ENCODE measurements at regions not wholly inside any gene's neighbourhood (a gene's known extent, or its start where the extent isn't known, plus 50 kb on each side); places are given as distances from the start of the nearest gene placed in this dataset.

GRCh38 chr9:86697999-86698398 is 249.3 kb downstream of the GAS1 start:
- DNase-seq, result no peak

GRCh38 chr9:86697213-86697612 is 250.1 kb downstream of the GAS1 start:
- no peak for DNase-seq

GRCh38 chr9:86695910-86696424 is 251.3 kb downstream of the GAS1 start:
- no peak for DNase-seq

DNA sequence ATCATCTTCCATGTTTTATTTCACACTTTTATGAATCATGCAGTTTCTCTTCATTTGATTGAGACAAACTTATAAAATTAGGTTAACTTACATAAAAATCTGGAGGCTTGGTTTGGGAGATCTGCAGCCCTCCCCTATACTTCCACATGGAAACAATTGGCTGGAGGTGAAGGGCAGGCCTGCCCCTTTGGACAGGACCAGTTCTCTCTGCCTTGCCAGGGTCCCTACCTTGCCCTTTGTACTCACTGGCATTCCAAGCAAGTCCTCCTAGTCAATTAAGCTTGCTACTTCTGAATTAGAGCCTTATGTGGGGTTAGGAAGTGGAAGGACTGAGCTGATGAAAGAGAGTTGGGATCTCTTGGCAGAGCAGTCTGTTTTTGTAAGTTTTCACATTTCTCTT is 257.3 kb downstream of the GAS1 start:
- DNase-seq, result no peak

- no peak for DNase-seq
Observed at GRCh38 chr9:86687788-86688187, 259.5 kb downstream of the GAS1 start.

- DNase-seq, result no peak
Observed at GRCh38 chr9:86685556-86685955, 261.8 kb downstream of the GAS1 start.

GRCh38 chr9:86684148-86684547 is 263.2 kb downstream of the GAS1 start:
- no peak for DNase-seq

GRCh38 chr9:86682240-86682639 is 265.1 kb downstream of the GAS1 start:
- no peak for DNase-seq

DNA sequence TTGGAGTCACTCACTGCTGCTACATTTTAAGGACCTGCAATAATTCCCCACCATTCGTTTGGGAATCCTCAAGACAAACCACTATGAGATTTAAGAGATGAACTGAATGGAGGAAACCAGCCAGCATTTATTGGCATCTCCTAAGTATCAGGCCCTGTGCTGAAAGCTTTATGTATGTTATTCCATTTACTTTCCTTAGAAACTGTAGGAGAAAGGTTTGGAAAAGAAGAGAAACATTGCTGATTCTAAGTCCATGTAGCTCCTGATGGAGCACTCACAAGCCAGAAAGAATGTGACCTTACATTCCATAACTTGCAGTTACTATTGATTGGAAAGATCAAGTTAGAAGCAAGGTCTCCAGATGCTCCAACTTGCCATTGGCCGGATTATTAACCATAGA is 267.4 kb downstream of the GAS1 start:
- no peak for DNase-seq

- DNase-seq, result no peak
Observed at GRCh38 chr9:86676396-86676795, 270.9 kb downstream of the GAS1 start.

GRCh38 chr9:86675805-86676204 is 271.5 kb downstream of the GAS1 start:
- DNase-seq, result no peak

- DNase-seq, result no peak
Observed at GRCh38 chr9:86674487-86674886, 272.8 kb downstream of the GAS1 start.

GRCh38 chr9:86672966-86673365 is 274.3 kb downstream of the GAS1 start:
- no peak for DNase-seq

- DNase-seq, result no peak
Observed at GRCh38 chr9:86672301-86672700, 275.0 kb downstream of the GAS1 start.

DNA sequence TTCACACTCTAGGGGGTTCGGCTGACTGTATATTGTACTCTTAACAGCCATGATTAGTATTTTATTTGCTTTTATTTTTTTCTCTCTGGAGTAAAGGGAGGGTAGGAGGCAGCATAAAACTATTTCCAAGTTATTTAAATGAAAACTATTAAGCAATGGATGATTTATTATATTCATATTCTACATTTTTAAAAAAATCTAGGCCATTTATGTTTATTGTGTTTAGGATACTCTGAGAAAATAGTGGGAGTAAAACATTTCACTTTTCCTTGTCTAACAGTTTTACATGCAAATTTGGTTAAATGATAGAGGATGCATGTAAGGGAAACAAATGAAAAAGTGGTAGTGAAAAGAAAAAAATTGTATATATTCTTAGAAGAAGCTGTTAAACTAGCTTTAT is 276.3 kb downstream of the GAS1 start:
- DNase-seq, result no peak

DNA sequence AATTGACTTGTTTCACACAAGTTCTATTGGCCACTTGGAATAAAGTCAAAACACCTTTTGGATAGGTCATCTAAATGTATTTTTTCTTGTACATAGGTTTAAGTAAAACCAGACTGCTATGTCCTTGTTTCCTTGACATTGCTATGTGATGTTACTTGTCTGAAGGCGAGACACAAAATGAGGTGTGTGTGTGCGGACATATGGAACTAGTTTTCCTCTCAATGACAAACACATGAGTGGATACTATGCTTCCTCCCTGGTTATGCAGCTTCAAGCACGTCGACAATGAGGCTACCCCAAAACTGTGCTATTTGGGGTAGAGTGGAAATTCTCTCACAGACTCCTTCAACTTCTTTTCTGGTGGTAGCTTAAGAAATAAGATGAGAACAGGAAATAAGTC is 276.8 kb downstream of the GAS1 start:
- no peak for DNase-seq

GRCh38 chr9:86670076-86670475 is 277.2 kb downstream of the GAS1 start:
- DNase-seq, result no peak

DNA sequence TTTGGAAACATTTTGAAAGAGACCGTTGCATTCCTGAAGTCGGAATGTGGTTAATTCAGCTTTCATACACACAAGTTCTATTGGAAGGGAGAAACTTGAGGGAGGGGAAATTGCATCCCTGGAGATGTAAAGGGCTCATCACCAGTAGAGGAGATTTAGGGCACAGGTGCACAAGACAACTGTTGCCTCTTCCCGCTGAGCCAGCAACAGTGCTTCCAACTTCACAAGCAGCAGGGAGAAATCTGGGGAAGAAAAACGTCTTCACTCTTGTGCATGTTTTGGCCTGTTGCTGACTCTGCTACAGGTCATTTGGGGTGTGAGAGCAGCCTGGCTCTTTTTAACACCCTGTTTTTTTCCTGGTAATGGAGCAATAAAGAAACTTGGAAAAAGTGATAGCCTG is 277.9 kb downstream of the GAS1 start:
- no peak for DNase-seq

GRCh38 chr9:86668488-86668887 is 278.8 kb downstream of the GAS1 start:
- DNase-seq, result no peak

DNA sequence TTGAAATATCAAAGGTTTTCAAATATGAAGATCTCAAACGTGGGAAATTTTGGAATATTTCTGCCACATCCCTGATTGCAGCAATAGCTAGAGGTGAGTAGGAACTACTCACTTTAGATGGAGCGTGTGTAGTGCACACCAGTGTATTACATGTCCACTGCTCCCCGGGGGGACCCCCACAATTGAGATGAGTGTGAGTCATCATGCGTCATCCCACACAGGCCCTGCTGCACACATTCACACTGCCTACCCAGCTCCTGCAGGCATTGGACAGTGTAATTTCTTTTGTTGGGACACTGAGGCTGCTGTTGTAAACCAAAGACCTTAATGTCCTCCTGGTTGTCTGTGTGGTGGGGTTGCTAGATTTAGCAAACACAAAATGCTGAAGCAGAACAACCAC is 280.0 kb downstream of the GAS1 start:
- no peak for DNase-seq

DNA sequence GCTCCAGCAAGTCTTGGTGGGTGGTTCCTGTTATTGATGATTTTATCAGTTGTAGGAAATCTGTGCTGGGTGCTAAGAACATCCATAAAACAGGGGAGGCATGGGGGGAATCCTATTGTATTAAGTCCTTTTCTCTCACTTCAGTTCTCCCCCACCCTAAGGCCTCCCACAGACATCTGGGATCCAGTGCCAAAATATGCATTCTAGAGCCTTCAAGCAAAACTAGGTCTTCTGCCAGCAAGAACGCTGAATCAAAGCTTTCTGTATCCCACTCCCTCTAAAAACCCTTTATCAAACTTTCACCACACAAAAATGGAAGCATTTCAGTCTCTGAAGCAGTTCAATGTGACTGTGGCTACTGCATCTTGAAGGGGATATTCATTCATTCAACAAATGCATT is 281.9 kb downstream of the GAS1 start:
- no peak for DNase-seq

DNA sequence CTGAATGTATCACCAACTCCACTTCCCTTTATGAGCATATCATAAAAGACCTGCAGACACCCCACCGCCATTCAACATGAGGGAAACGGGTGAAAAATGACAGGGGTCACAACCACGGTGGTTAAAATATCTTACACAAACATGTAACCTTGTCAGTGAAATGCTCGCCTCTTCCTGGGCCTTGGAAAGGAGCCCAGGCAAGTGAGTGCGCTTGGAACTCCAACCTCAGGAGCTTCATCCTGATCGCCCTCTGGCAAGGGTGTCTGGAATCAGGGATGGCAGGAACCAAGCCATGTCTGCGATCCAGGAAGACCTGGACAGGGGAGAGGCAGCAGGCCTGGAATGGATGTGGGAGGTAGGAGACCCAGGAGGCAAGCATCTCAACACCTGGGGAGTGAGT is 282.7 kb downstream of the GAS1 start:
- DNase-seq, result no peak

DNA sequence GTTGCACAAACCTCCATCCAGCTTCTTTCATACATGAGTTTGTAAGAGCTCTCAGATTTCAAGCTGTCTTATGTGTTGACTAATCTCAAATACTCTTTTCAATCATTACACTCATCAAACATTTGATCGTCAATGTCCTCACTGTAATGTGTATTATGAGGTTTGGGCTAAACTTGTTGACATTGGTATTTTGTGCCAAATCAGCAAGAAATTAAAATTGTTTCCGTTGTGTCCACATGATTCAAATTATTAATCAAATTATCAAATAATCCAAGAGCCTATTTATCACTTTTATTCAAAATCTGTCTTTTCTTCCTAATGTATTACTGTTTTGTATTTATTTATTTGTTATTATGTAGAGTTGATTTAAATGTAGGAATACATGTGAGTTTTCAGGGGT is 283.4 kb downstream of the GAS1 start:
- no peak for DNase-seq

- DNase-seq, result no peak
Observed at GRCh38 chr9:86662890-86663468, 284.3 kb downstream of the GAS1 start.

Data from amygdala (tissue), 56 donors.